Thoracic aorta (tissue), 2 donors: ENCODE measurements at regions not wholly inside any gene's neighbourhood (a gene's known extent, or its start where the extent isn't known, plus 50 kb on each side); places are given as distances from the start of the nearest gene placed in this dataset.

ENCODE experiments used
- ATAC-seq: fragments of 150-250 bp; one replicate; pipeline ENCODE4 v1.8.0; 2017; ENCODE audit warnings: low read depth; ENCODE audit not compliant: insufficient number of reproducible peaks, low FRiP score
- DNase-seq: peaks from one replicate; pipeline ENCODE4 v3.0.0-alpha.2; 2020; ENCODE audit warnings: low spot score
- H3K27ac ChIP-seq, 2 donors: fragments of 200-600 bp; sonication (generic); 1 replicate in 1 of 2; 2 replicates in 1 of 2; pipeline ENCODE4 v1.5.1; 2016; ENCODE audit warnings: mild to moderate bottlenecking in 2 of 2, moderate library complexity in 2 of 2
- H3K27me3 ChIP-seq: fragments of 200-600 bp; sonication (generic); replicated peaks from 2 replicates; pipeline ENCODE4 v1.6.0; 2016; ENCODE audit warnings: mild to moderate bottlenecking; ENCODE audit not compliant: insufficient read depth
- H3K36me3 ChIP-seq: fragments of 200-600 bp; sonication (generic); one replicate; pipeline ENCODE4 v1.5.1; 2016
- H3K4me1 ChIP-seq, 2 donors: fragments of 200-600 bp; sonication (generic); 1 replicate in 1 of 2; 2 replicates in 1 of 2; pipeline versions ENCODE4 v1.5.1 to v1.6.0; 2016; ENCODE audit warnings: low read depth in 2 of 2, mild to moderate bottlenecking in 1 of 2; ENCODE audit not compliant: control insufficient read depth in 1 of 2
- H3K4me3 ChIP-seq: fragments of 200-600 bp; sonication (generic); 2 replicates; pipeline ENCODE4 v1.5.1; 2016; ENCODE audit warnings: mild to moderate bottlenecking
- H3K9me3 ChIP-seq: fragments of 200-600 bp; sonication (generic); 2 replicates; pipeline ENCODE4 v1.5.1; 2016
- TF ChIP-seq, protein P1 (sequence below): fragments of 200-600 bp; sonication (generic); IDR thresholded peaks from one replicate; pipeline ENCODE4 v1.5.1; 2019; ENCODE audit warnings: antibody characterized with exemption

DNA sequence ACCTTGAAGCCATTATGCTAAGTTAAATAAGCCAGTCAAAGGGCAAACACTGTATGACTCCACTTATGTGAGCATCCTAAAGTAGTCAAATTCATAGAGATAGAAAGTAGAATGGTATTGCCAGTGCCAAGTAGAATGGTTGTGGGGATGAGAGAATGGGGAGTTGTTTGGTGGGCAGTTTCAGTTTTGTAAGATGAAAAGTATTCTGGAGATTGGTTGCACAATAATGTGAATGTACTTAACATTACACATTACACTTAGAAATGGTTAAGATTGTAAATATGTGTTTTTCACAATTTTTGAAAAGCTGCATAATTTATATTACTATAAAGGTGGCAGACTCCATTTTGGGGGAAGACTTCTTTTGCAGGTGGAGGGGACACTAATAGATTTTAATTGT lies 51.3 kb upstream of the CARMIL1 start:
- Histone ChIP-seq H3K27ac (no peak overlapping the region), H3K9me3 (no peaks in the 10 kb centered on the region), H3K36me3 (no peaks in the 10 kb centered on the region), H3K4me1 (peaks cover 6 to 27% of the 10 kb centered on the region in 2 donors), H3K4me3 (no peak overlapping the region), H3K27me3 (no peaks in the 10 kb centered on the region)
- TF ChIP-seq, protein P1, sequence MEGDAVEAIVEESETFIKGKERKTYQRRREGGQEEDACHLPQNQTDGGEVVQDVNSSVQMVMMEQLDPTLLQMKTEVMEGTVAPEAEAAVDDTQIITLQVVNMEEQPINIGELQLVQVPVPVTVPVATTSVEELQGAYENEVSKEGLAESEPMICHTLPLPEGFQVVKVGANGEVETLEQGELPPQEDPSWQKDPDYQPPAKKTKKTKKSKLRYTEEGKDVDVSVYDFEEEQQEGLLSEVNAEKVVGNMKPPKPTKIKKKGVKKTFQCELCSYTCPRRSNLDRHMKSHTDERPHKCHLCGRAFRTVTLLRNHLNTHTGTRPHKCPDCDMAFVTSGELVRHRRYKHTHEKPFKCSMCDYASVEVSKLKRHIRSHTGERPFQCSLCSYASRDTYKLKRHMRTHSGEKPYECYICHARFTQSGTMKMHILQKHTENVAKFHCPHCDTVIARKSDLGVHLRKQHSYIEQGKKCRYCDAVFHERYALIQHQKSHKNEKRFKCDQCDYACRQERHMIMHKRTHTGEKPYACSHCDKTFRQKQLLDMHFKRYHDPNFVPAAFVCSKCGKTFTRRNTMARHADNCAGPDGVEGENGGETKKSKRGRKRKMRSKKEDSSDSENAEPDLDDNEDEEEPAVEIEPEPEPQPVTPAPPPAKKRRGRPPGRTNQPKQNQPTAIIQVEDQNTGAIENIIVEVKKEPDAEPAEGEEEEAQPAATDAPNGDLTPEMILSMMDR: no peak
- ATAC-seq (no peak), DNase-seq (no peak)
